GM21717 (cell line): ENCODE measurements at regions not wholly inside any gene's neighbourhood (a gene's known extent, or its start where the extent isn't known, plus 50 kb on each side); places are given as distances from the start of the nearest gene placed in this dataset.

Experiments used
- ATAC-seq: cut with Tn5 transposase; IDR thresholded peaks from one replicate; pipeline ENCODE4 v1.9.1; 2021; ENCODE audit warnings: mild to moderate bottlenecking, moderate library complexity; ENCODE audit not compliant: unreplicated experiment

DNA sequence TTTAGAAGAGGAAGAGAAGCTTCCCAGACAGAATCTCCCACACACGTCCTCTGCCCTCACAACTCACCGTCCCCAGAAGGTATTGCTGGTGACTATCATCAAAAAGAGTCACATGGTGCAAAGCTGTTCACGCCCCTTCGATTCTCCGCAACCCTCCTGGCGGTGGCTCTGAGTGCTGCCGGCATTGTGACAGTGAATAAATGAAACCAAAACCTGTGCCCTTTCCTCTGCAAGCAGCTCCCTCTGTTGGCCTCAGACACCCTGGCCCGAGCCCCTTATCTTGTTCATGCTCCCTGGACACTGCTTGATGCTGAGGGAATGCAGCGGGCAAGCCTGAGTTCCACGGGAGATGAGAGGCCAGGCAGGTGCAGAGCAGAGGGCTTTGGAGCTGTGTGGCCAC lies 510.3 kb downstream of the NPHP4 start:
- no peak for ATAC-seq

DNA sequence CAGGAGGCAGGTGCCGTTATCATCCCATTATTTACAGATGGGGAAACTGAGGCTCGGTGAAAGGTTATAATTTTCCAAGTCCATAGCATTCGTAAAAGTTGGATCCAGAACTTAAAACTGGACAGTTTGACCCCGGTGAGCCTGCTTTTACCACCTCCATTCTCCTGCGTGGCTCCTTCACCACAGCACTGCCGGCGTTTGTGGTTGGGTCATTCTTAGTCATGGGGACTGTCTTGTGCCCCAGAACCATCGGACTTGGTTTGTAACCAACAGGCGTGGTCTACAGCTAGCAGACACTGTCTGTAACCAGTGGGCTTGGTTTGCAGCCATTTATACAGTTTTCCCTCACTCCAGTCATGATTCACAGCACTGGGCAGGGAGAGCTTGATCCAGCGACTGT lies 511.3 kb downstream of the NPHP4 start:
- ATAC-seq, result no peak

DNA sequence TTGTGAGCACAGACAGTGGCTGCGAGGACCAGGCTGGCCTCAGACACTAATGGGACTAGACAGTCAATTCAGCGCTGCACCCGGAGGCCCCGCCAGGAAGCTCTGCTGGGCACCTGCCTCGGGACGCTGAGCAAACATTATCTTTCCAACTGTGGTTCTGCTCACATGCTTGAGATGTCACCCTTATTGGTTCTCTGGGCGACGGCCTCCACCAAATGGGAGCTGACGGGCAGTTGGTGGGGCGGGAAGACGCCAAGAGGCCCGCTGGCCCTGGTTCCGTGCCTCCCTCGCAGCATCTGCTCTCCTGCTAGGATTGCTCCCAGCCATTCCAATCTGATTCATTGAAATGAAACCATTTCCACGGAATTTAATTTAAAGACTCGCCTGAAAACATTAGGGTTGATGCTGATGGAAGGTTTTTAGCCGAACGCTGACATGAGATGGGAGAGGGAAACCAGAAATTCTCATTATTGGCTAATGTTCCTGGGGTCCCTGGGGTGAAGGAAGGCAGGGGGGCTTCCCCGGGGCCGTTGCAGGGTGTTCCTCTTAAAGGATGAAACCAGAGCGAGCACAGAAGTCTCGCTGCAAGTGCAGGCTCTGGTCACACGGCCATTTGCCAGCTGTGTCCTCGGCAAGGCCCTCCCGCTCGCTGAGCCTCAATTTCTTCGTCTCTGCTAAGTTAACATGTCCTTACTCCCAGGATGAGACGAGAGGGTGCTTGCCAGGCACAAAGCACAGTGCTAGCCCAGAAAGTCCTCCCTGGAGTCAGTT lies 512.2 kb downstream of the NPHP4 start:
- no peak for ATAC-seq

DNA sequence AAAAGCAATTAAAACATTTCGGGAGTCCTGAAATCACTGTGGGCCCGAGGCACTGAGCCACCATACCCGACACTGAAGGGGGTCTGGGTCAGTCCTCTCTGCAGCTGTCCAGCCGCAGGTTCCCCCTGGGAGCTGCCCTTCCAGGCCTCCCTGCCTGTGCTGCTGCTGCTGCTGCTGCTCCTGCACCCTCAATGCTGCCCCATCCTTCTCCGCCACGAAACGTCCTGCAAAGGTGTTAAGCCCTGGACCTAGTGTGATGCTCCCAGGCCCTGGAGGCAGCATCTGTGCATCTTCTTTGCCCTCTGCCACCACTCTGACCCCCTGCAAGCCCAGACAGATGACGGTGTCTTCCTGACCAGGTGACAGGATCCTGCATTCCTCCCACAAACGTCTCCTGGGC lies 513.3 kb downstream of the NPHP4 start:
- no peak for ATAC-seq

DNA sequence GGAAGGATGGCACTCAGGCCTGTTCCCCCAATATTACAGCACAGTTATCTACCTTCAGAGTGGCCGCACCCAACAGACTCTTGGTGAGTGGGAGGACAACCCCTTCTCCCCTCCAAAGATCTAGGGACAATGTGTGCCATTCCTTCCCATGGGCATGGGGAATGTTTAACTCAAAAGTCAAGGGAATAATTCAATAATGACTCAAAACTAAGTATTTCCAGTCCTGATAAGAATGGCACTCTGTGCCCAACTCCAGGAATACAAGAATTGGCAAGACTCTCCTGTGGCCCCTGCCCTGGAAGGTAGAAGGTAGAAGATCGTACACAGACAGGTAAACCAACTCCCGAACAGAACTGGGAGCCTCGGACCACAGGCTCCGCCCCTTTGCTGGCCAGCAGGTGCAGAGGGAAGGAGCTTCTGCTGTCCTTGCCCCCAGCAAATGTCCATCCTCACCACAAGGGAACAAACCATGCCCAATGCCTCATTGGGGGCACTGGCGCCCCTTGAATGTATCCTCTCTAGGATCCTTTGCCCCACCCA lies 514.0 kb downstream of the NPHP4 start:
- ATAC-seq, result no peak

DNA sequence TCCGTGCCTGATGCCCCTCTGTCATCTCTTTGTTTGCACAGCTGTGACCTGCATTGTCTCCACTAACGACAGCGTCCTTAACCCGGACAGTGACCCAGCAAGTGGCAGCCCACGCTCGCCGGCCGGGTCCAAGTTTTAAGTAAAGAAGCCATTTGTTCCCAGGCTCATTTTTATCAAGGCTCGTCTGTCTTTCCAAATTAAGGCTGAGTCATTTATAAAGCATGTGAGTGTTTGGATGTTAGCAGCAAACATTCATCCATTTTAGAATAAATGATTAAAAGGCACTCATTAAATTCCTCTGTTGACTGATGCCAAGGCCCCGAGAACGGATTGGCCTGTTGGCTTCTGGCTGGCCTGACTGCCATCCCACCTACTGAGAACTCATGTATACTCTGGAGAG lies 514.5 kb downstream of the NPHP4 start:
- ATAC-seq, result no peak

DNA sequence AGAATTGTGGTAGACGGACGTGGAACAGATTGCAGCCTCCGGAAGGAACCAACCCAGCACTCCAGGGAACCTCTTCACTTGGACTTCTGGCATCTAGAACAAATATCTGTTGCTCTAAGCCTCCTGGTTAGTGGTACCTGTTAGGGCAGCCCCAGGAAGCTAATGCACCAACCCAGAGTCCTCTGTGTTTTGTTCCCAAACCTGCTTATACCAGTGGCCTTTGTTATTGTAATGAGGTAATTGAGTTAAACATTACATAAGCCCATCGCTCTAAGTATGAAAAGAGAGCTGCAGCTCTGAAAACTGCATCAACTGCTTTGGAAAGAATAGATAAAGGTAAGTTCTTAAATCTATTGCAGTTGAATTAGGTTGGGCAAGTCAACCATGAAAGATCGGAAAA lies 516.7 kb downstream of the NPHP4 start:
- no peak for ATAC-seq

DNA sequence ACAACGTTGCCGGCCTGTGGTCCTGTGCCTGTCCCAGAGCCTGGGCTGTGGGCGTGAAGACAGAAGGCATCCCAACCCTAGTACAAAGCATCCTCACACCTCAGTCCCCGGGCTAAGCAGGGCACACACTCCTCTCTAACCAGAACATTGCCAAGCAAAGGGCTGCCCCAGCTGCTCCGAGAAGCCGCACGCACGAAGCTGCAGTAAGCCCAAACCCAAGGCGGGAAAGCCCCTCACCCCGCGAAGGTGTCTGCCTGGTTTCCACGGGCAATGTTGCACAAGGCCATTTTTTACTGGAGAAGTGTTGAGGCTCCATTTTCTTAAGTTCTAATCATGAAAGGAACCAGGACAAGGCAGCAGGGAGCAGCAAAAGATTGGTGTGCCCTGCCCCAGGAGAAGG lies 519.0 kb downstream of the NPHP4 start:
- no peak for ATAC-seq

DNA sequence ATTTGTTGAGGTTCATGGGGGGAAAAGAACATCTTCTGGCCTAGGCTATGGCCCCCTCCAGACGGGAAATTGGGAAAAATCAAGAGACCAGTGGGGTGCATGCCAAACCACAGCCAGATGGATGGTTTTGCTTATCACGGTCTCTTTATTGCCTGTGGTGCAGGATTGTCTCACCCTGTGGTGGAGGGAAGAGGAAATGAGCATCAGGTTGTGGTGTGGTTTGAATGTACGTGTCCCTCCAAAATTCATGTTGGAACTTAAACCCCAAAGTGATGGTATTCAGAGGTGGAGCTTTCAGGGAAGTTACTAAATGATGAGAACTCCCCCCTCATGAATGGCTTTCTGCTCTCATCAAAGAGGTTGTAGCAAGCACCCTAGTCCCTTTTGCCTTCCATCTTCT lies 525.7 kb downstream of the NPHP4 start:
- no peak for ATAC-seq

DNA sequence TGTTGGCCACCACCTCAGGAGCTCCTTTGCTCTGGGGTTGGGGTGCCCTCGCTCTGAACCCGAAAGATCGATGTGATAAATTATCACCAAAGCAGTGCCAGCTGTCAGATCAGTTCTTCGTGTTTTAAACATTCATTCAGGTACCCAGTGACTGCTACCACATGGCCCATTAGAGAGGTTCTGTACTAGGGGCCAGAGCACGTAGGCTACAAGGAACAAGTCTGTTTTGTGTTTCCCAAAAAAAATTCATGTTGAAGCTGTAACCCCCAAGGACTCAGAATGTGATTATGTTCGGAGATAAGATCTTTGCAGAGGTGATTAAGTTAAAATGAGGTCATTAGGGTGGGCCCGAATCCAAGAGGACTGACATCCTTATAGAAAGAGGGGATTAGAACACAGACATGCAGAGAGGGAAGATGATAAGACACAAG lies 526.9 kb downstream of the NPHP4 start:
- ATAC-seq, result no peak

DNA sequence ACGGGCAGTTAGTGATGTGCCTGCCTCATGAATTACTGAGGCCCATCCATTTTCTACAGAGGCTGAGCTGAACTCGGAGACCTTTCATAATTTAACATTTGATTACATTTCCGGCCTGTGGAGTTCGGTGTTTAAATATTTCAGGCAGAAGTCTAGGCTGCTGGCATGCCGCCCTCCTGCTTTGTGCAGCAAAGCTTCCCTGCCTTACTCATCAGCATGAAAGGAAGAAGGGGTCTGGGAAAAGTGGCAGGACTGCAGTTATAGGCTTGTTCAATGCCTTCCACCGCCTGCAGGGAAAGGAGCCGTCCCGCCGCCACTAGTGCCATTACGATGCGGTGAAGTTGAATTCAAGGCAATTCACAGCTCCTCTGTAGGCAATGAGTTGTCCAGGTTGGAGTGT lies 527.9 kb downstream of the NPHP4 start:
- no peak for ATAC-seq

DNA sequence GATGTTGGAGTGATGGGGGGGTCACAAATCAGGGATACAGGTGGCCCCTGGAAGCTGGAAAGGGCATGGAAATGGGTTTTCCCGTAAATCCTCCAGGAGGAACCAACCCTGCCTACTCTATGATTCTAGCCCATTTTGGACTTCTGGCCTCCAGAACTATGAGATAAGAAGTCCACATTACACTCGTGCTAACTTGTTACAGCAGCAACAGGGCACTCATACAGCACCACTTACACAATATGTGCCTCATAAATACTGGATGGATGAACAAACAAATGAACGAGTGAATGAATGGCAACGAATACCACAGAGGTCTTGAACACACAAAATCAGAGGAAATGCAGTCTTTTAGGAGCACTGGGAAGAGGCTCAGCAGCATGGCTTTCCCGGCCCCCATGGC lies 531.3 kb downstream of the NPHP4 start:
- ATAC-seq, result no peak

DNA sequence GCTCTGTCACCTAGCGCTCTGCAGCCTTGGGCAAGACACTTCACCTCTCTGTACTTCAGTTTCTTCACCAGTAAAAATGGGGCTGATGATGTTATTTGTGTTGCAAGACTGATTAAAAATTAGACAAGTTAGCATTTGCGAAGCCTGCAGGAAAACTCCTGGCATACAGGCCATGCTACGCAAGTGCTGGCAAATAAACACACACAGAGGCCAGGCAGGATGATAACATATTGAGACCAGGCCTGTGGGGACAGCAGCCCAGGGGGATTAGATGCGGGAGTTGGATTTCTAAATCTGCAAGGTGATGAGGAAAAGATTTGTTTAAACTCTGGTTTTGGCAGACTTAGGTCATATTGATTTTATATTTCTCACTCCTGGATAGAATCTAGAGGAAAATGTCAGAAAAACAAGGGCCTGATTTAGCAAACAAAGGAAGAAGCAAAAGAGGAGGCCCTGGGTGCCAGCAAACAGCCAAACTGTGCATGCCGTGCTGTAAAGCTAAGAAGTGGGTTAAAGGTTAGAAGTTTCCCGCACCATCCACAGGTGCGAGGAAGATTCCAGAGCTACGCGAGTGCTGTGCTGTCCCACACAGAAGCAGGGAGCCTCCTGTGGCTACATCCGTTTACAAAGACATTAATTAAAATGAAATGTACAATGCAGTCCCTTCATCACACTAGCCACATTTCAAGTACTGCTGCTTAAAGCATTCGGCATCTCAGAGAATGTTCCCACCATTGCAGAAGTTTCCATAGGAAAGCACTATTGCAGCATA lies 532.2 kb downstream of the NPHP4 start:
- no peak for ATAC-seq

DNA sequence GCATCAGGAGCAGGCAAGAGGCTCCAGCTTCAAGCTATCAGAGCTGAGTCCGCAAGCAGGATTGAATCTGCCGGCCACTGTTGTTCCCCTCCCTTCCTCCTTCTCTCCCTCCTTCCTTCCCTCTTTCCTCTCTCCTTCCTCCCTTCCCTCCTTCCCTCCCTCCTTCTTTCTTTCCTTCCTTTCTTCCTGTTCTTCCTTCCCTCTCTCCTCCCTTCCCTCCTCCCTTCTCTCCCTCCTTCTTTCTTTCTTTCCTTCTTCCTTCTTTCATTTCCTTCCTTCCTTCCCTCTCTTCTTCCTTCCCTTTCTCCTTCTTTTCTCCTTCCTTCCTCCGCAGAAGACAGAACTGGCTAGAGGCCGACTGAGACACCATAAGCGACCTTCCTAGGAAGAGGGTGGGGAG lies 534.0 kb downstream of the NPHP4 start:
- no peak for ATAC-seq

DNA sequence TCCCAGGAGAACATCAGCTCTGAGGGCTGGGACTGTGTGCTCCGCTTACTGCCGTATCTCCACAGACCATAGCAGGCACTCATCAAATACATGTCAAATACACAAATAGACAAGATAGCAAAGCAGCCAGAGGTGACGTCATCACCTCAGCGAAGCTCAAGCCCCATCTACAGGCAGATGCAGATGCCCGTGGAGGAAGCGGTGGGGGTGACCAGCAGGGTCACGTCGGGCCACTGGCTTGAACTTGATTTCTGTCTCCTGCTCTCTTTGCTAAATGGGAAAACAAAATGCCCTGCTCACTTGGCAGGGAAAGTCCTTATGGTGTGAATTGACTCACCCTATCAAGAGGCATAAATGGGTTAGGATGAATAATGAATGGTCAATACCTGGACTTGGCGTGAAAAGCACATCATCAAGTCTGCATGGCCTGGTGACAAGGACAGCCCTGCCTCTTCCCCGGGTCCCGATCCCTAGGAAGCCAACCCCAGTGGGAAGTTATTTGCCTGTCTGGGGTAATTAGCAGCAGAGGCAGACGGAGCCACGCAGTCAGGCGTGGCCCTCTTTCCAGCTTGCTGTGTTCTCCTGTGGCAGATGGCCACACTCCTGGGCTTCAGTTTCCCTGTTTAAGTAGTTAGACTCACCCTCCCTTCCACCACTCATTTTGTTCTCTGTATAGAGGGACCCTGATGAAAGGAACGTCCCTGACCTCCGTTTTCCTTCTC lies 536.0 kb downstream of the NPHP4 start:
- no peak for ATAC-seq

DNA sequence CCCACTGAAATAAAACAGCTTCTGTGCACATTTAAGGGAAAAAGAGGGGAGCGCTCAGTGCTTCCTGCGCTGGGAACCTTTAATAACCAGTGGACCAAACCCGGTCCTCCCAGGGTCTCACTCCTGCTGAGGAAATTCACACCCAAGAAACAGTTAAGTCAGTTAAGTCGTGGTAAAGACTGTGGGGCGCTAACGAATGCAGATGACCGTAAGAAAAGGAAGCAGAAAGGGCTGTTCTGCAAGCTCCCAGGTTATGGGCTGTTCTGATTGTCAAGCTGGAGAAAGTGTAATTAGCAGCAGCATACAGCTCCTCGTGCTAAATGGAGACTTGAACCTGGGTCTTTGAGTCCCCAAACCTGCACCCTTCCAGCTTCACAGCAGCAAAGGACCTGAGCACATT lies 536.6 kb downstream of the NPHP4 start:
- no peak for ATAC-seq

DNA sequence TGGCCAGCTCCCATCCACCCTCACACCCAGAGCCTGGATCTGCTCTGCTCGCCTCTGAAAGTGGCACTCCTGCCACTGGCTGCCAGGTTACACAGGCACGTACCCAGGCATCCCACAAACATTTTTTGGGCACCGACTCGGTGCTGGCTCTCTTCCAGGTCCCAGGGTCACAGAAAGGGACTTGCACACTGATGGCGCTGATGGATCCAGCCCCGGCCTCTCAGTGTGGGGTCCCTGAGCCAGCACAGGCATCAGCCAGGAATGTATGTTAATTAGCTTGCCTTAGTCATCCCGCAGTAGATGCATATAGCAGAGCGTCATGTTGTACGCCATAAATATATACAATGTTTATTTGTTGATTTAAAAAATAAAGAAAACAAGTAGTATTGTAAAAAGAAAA lies 537.2 kb downstream of the NPHP4 start:
- no peak for ATAC-seq

DNA sequence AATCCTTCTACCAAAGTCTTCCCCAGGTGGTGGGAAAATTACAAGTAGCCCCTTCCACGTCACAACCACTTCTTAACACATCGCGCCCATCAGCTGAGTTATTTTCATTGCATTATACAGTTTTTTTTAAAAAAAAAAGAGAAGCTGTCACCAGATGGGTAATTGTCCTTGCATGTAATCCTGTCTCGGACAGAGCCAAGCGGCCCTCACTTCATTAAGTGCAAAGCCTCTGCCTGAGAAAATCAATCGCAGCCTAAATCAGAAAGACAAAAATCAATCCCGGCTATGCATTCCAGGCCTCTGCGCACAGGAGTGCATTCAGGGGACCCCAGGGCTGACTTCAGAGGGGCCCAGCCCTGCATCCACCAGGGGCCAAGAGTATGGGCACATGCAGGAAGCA lies 538.9 kb downstream of the NPHP4 start:
- ATAC-seq, result no peak

DNA sequence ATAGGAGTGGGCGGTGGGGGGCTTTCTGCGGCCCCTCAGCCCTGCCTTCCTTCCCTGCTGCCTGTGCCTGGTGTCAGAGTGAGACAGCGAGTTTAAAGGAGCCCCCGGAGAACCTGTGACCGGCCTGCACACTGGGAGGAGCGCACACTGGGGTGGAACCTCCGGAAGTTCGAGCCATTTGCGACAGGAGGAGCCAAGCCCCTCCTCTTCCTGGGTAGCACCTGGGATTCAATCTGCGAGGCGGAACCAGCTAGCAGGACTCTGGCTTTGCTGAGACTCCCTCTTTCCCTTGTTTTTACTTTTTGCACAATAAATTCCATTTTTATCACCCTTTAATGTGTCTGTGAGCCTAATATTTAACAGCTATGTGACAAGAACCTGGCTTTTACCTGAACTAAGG lies 540.6 kb downstream of the NPHP4 start:
- no peak for ATAC-seq

DNA sequence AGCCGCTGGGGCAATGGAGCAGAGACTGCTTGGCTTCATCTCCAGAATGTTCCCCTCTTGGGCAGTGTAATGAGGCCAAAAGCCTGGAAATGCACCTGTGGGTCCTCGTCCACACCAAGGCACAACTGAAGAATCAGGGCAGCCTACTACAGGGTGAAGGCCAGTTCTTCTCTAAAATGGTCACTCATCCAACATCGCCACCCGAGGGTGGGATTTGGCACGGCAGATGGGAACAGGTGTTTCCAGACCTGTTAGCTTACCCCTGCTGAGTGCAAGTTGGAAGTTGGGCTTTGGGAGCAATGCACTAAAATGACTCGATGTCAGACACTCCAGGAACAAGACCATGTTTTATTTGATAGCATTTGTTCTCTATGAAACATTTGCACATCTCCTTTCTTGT lies 543.7 kb downstream of the NPHP4 start:
- ATAC-seq, result no peak

DNA sequence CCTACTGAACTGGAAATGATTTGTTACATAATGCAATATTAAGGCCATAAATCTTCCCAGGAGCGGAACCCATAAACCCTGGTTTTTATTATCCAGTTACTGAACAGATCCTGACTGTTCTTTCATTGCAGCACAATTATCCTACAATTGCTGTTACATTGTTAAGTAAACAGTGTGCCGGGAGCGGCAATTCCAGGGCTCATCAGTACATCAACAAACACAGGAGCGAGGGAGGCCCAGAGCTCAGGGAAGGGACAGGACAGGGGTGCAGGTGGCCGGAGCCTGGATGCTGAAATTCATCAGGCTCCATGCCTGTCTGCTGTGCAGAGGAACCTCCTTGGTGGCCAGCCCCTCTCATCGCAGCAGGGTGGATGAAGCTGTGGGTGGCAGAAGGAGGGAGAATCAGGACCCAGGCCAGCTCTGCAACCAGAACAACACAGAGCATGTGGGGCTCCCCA lies 544.7 kb downstream of the NPHP4 start:
- ATAC-seq, result no peak

DNA sequence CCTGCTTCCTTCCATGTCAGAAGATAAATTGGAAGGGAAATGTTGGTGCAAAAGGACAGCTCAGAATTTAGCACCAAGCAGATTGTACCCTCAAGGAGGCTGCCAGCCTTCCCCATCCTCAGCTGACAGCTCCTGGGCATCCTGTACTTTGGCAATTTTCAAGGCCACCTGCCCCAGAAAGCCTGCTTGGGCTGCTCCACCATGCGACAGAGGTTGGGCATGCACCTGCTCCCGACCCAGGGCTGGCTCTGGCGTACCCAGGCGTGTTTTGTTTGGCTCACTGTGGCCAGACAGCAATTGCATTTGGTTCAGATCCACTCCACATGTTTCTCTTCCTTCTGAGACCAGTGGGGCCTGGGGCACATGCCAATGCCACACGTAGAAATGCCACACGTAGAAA lies 547.8 kb downstream of the NPHP4 start:
- ATAC-seq, result no peak
